ENCODE measurements at regions not wholly inside any gene's neighbourhood (a gene's known extent, or its start where the extent isn't known, plus 50 kb on each side); places are given as distances from the start of the nearest gene placed in this dataset.

DNA sequence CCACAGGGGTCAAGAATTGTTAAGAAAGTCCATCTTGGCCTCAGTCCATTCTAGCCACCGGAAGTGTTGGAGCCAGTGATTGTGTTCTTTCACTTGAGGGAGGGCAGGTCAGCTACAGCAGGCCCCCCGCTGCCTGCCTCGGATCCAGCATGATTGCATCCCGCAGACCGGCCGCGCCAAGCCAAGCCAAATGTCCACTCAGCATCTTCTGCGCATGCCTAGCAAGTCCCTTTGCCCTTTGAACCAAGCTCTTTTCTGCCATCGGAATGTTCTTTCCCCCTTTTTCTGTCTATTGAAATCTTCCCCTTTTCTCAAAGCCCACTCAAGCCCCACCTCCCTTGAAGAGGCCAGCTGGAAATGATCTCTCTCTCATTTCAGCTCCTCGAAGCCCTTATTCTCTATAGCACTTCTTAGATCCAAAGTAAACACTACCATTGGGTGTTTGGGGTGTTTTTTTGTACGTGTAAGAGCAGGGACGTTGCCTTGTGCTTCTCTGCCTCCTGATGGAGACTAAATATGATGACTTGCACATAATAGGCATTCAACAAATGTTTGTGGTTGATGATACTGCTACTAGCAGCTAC is 147.8 kb upstream of the BCOR start:
- H3K27me3 ChIP-seq (ENCODE audit: control insufficient read depth, insufficient read depth, low read length), result no peaks in the 10 kb centered on the region
- H3K4me1 ChIP-seq (ENCODE audit: control insufficient read depth, insufficient read depth, low read length, poor library complexity, severe bottlenecking), result peaks cover 3% of the 10 kb centered on the region
- H3K36me3 Mint-ChIP-seq, result no peaks in the 10 kb centered on the region
- H3K27ac Mint-ChIP-seq, result peak overlapping the region in 1 of 3 donors; percentile 57
- DNase-seq, result peak in 2 of 3 donors; percentile 10
- peaks cover 0 to 2% (median 0%) of the 10 kb centered on the region in 7 donors for H3K9me3 Mint-ChIP-seq
- peaks cover 7% of the 10 kb centered on the region for H3K27me3 Mint-ChIP-seq
- no peaks in the 10 kb centered on the region for H3K36me3 ChIP-seq (ENCODE audit: control insufficient read depth, insufficient read depth, low read length)
- no peak for ATAC-seq (ENCODE audit: low read depth in 2 of 2)
- no peaks in the 10 kb centered on the region for H3K9me3 ChIP-seq (ENCODE audit: control insufficient read depth in 2 of 2, low read length in 2 of 2)
- H3K4me3 Mint-ChIP-seq, result peak overlapping the region in 1 of 4 donors; percentile 53
- peaks cover 3 to 8% (median 5%) of the 10 kb centered on the region in 4 donors for H3K4me1 Mint-ChIP-seq
- H3K4me3 ChIP-seq (ENCODE audit: low read depth, low read length), result no peak overlapping the region
- H3K27ac ChIP-seq (ENCODE audit: insufficient read depth, low read length, poor library complexity, severe bottlenecking), result no peak overlapping the region

DNA sequence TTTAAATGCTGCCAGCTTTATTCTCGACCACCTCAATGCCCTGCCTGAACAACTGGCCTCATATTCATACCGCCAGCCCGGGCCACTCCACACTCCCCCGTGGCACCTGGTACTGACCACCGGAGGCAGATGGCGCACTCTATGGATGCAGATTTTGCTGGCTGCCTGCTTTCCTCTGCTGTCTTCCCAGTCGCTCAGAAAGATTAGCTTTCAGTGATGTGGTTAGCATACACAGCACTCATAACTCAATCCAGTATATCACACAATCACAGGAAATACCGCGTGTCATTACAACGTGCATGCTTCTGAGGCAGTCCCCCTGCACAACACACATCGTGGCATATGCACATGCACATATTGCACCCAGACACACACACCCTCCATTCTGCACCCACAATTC is 147.2 kb upstream of the BCOR start:
- H3K36me3 ChIP-seq (ENCODE audit: control insufficient read depth, insufficient read depth, low read length), result no peaks in the 10 kb centered on the region
- H3K27me3 Mint-ChIP-seq, result peaks cover 7% of the 10 kb centered on the region
- ATAC-seq (ENCODE audit: low read depth in 2 of 2), result peak in 1 of 2 donors; percentile 44
- no peak overlapping the region for H3K4me3 Mint-ChIP-seq
- no peaks in the 10 kb centered on the region for H3K27me3 ChIP-seq (ENCODE audit: control insufficient read depth, insufficient read depth, low read length)
- H3K9me3 Mint-ChIP-seq, result peaks cover 0 to 4% (median 0%) of the 10 kb centered on the region in 7 donors
- H3K27ac Mint-ChIP-seq, result no peak overlapping the region
- peaks cover 3% of the 10 kb centered on the region for H3K4me1 ChIP-seq (ENCODE audit: control insufficient read depth, insufficient read depth, low read length, poor library complexity, severe bottlenecking)
- no peaks in the 10 kb centered on the region for H3K9me3 ChIP-seq (ENCODE audit: control insufficient read depth in 2 of 2, low read length in 2 of 2)
- H3K4me3 ChIP-seq (ENCODE audit: low read depth, low read length), result no peak overlapping the region
- H3K36me3 Mint-ChIP-seq, result no peaks in the 10 kb centered on the region
- peaks cover 3 to 8% (median 5%) of the 10 kb centered on the region in 4 donors for H3K4me1 Mint-ChIP-seq
- peak in 1 of 3 donors; percentile 6 for DNase-seq
- H3K27ac ChIP-seq (ENCODE audit: insufficient read depth, low read length, poor library complexity, severe bottlenecking), result no peak overlapping the region

DNA sequence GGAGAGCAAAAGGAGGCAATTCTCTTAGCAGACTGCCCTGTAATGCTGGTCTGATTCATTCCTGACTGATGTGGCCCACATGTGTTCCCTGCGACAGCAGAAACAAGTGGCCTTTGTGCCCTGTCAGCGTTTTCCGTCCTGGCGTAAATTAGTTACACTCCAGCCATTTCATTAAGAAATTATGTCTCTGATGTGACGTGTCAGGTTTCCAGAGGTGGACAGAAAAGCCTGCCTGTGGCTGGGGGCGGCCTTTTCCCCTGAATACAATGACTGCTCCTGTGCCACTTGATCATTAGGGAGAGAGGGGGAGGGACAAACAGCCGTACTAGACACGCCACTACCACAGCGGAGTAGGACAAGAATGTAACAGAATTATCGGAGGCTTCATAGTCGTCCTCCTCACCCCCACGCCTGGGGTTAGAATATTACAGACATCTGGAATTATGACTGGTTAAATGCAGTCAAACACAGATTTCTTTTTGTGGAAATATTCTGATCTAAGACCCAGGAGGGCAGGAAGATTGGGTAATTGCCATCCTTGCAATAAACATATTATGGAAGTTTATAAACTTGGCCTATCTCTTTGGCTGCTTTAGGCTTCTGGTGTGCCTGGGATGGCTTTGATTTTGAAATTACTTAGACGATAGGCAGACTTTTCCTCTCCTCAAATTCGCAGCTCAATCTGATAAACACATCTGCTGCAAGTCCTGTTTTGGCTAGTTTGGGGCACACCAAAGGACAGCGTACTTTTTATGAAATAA is 146.2 kb upstream of the BCOR start:
- peaks cover 7% of the 10 kb centered on the region for H3K27me3 Mint-ChIP-seq
- Histone ChIP-seq H3K27ac (ENCODE audit: insufficient read depth, low read length, poor library complexity, severe bottlenecking) (no peak overlapping the region), H3K27me3 (ENCODE audit: control insufficient read depth, insufficient read depth, low read length) (no peaks in the 10 kb centered on the region), H3K4me1 (ENCODE audit: control insufficient read depth, insufficient read depth, low read length, poor library complexity, severe bottlenecking) (peaks cover 3% of the 10 kb centered on the region), H3K4me3 (ENCODE audit: low read depth, low read length) (no peak overlapping the region), H3K9me3 (ENCODE audit: control insufficient read depth in 2 of 2, low read length in 2 of 2) (no peaks in the 10 kb centered on the region), H3K36me3 (ENCODE audit: control insufficient read depth, insufficient read depth, low read length) (no peaks in the 10 kb centered on the region)
- peaks cover 3 to 8% (median 5%) of the 10 kb centered on the region in 4 donors for H3K4me1 Mint-ChIP-seq
- H3K36me3 Mint-ChIP-seq, result no peaks in the 10 kb centered on the region
- no peak for ATAC-seq (ENCODE audit: low read depth in 2 of 2)
- peaks cover 0 to 4% (median 0%) of the 10 kb centered on the region in 7 donors for H3K9me3 Mint-ChIP-seq
- H3K4me3 Mint-ChIP-seq, result no peak overlapping the region
- H3K27ac Mint-ChIP-seq, result no peak overlapping the region
- no peak for DNase-seq

DNA sequence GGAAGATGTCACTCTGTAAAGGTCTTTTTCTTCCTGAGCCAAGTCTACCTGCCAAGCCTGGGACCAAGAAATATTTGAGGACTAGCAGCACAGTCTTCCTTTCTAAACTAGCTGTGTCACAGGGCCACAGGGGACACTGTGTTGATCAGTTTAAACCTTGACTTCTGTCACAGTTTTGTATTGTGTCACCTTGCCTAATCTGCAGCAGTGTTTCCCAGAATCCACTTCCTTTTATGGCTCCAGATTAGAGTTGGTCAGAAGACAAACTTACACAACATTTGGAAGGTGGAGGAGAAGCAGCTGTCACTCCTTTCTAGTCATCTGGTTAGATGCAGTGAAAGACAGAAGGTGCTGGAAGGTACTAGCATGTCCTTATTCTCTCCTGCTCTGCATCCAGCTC is 143.1 kb upstream of the BCOR start:
- Mint-ChIP-seq H3K27me3 (peaks cover 7% of the 10 kb centered on the region), H3K4me1 (peaks cover 3 to 8% (median 4%) of the 10 kb centered on the region in 4 donors), H3K27ac (no peak overlapping the region), H3K36me3 (no peaks in the 10 kb centered on the region), H3K4me3 (no peak overlapping the region), H3K9me3 (peaks cover 0 to 4% (median 0%) of the 10 kb centered on the region in 7 donors)
- peaks cover 3% of the 10 kb centered on the region for H3K4me1 ChIP-seq (ENCODE audit: control insufficient read depth, insufficient read depth, low read length, poor library complexity, severe bottlenecking)
- H3K27me3 ChIP-seq (ENCODE audit: control insufficient read depth, insufficient read depth, low read length), result no peaks in the 10 kb centered on the region
- no peak overlapping the region for H3K4me3 ChIP-seq (ENCODE audit: low read depth, low read length)
- no peaks in the 10 kb centered on the region for H3K36me3 ChIP-seq (ENCODE audit: control insufficient read depth, insufficient read depth, low read length)
- H3K9me3 ChIP-seq (ENCODE audit: control insufficient read depth in 2 of 2, low read length in 2 of 2), result no peaks in the 10 kb centered on the region
- ATAC-seq (ENCODE audit: low read depth in 2 of 2) (no peak), DNase-seq (no peak)
- no peak overlapping the region for H3K27ac ChIP-seq (ENCODE audit: insufficient read depth, low read length, poor library complexity, severe bottlenecking)

DNA sequence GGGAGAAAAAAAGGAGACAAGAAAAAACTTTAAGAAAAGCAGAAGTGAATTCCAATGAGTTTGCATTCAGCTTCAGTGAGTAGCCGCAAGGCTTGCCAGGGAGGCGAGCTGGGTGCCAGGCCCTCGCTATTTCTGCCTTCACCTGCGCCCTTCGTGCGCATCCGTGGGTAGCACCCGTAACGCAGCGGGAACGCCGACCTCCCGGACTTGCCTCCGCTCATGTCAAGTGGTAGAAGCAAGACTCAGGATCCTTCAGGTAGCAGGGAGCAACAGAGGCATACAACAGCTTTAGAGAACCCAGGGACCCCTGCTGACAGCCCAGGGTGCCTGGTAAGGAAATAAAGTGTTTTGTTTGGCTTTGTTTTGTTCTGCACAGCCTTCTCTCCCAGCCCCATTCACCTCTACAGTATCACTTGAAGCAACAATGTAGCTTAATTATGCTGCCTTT is 140.0 kb upstream of the BCOR start:
- ATAC-seq (ENCODE audit: low read depth in 2 of 2) (no peak), DNase-seq (no peak)
- Mint-ChIP-seq H3K9me3 (peaks cover 0 to 8% (median 0%) of the 10 kb centered on the region in 7 donors), H3K4me3 (no peak overlapping the region), H3K27me3 (no peaks in the 10 kb centered on the region), H3K36me3 (no peaks in the 10 kb centered on the region), H3K4me1 (no peaks in the 10 kb centered on the region), H3K27ac (no peak overlapping the region)
- Histone ChIP-seq H3K36me3 (ENCODE audit: control insufficient read depth, insufficient read depth, low read length) (no peaks in the 10 kb centered on the region), H3K4me1 (ENCODE audit: control insufficient read depth, insufficient read depth, low read length, poor library complexity, severe bottlenecking) (no peaks in the 10 kb centered on the region), H3K9me3 (ENCODE audit: control insufficient read depth in 2 of 2, low read length in 2 of 2) (no peaks in the 10 kb centered on the region), H3K27me3 (ENCODE audit: control insufficient read depth, insufficient read depth, low read length) (no peaks in the 10 kb centered on the region), H3K27ac (ENCODE audit: insufficient read depth, low read length, poor library complexity, severe bottlenecking) (no peak overlapping the region), H3K4me3 (ENCODE audit: low read depth, low read length) (no peak overlapping the region)

DNA sequence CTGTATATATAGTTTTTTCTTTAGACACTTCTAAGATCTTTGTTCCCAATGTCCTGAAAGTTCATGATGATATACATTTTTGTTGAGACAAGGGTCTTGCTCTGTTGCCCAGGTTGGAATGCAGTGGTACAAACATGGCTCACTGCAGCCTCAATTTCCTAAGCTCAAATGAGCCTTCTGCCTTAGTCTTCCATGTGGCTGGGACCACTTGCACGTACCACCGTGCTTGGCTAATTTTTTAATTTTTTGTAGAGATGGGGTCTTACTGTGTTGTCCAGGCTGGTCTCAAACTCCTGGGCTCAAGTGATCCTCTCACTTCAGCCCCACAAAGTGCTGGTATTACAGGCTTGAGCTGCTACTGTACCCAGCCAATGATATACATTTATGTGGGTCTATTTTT is 132.9 kb upstream of the BCOR start:
- H3K9me3 ChIP-seq (ENCODE audit: control insufficient read depth in 2 of 2, low read length in 2 of 2), result no peaks in the 10 kb centered on the region
- H3K4me1 Mint-ChIP-seq, result no peaks in the 10 kb centered on the region
- H3K27ac ChIP-seq (ENCODE audit: insufficient read depth, low read length, poor library complexity, severe bottlenecking), result no peak overlapping the region
- H3K27ac Mint-ChIP-seq, result no peak overlapping the region
- H3K4me3 ChIP-seq (ENCODE audit: low read depth, low read length), result no peak overlapping the region
- no peaks in the 10 kb centered on the region for H3K4me1 ChIP-seq (ENCODE audit: control insufficient read depth, insufficient read depth, low read length, poor library complexity, severe bottlenecking)
- H3K4me3 Mint-ChIP-seq, result no peak overlapping the region
- ATAC-seq (ENCODE audit: low read depth in 2 of 2) (no peak), DNase-seq (no peak)
- peaks cover 0 to 3% (median 0%) of the 10 kb centered on the region in 7 donors for H3K9me3 Mint-ChIP-seq
- peaks cover 6% of the 10 kb centered on the region for H3K27me3 Mint-ChIP-seq
- no peaks in the 10 kb centered on the region for H3K36me3 ChIP-seq (ENCODE audit: control insufficient read depth, insufficient read depth, low read length)
- H3K36me3 Mint-ChIP-seq, result no peaks in the 10 kb centered on the region
- no peaks in the 10 kb centered on the region for H3K27me3 ChIP-seq (ENCODE audit: control insufficient read depth, insufficient read depth, low read length)

DNA sequence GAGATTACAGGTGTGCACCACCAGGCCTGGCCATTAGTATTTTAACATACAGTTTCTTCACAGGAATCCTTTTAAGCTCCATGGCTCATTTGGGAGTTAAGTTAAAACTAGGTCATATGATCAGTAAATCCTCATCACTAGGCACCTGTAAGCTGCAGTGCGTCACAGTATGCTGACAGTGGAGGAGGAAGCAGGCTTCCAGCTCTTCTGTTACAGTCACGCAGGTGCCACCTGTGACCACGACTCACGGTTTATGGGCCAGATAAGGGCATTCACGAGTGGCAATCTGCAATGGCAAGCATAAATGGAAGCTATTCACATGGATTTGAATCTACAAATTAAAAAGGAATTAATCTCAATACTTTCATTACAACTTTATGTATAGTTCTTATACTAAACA is 129.4 kb upstream of the BCOR start:
- H3K27ac Mint-ChIP-seq, result no peak overlapping the region
- DNase-seq (no peak), ATAC-seq (ENCODE audit: low read depth in 2 of 2) (no peak)
- peaks cover 6% of the 10 kb centered on the region for H3K27me3 Mint-ChIP-seq
- Histone ChIP-seq H3K27me3 (ENCODE audit: control insufficient read depth, insufficient read depth, low read length) (no peaks in the 10 kb centered on the region), H3K4me1 (ENCODE audit: control insufficient read depth, insufficient read depth, low read length, poor library complexity, severe bottlenecking) (no peaks in the 10 kb centered on the region), H3K4me3 (ENCODE audit: low read depth, low read length) (no peak overlapping the region), H3K36me3 (ENCODE audit: control insufficient read depth, insufficient read depth, low read length) (no peaks in the 10 kb centered on the region), H3K9me3 (ENCODE audit: control insufficient read depth in 2 of 2, low read length in 2 of 2) (no peaks in the 10 kb centered on the region), H3K27ac (ENCODE audit: insufficient read depth, low read length, poor library complexity, severe bottlenecking) (no peak overlapping the region)
- H3K36me3 Mint-ChIP-seq, result no peaks in the 10 kb centered on the region
- H3K9me3 Mint-ChIP-seq, result peaks cover 0 to 6% (median 0%) of the 10 kb centered on the region in 7 donors
- no peaks in the 10 kb centered on the region for H3K4me1 Mint-ChIP-seq
- H3K4me3 Mint-ChIP-seq, result no peak overlapping the region

DNA sequence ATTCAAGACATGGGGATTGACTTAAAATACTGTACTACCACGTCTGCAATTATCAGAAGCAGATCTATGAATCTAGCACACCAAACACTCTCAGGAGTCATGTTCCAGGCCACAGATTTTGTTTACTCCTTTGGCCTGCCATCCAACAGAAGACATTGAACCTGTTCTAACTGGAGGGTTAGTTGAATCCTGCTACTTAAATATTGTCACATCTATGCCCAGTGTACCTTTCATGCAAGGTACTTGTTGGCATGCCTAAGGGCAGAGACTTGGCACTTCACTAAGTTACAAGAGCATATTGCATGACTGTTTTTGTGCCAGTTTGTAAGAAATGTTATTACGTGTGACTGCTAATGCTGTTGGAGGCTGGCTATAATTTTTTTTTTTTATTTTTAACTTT is 126.9 kb upstream of the BCOR start:
- no peak overlapping the region for H3K4me3 ChIP-seq (ENCODE audit: low read depth, low read length)
- H3K9me3 ChIP-seq (ENCODE audit: control insufficient read depth in 2 of 2, low read length in 2 of 2), result no peaks in the 10 kb centered on the region
- H3K27me3 ChIP-seq (ENCODE audit: control insufficient read depth, insufficient read depth, low read length), result no peaks in the 10 kb centered on the region
- Mint-ChIP-seq H3K27me3 (peaks cover 6% of the 10 kb centered on the region), H3K27ac (no peak overlapping the region), H3K4me3 (no peak overlapping the region), H3K9me3 (peaks cover 0 to 6% (median 0%) of the 10 kb centered on the region in 7 donors), H3K36me3 (no peaks in the 10 kb centered on the region), H3K4me1 (no peaks in the 10 kb centered on the region)
- no peak for DNase-seq
- H3K4me1 ChIP-seq (ENCODE audit: control insufficient read depth, insufficient read depth, low read length, poor library complexity, severe bottlenecking), result no peaks in the 10 kb centered on the region
- no peaks in the 10 kb centered on the region for H3K36me3 ChIP-seq (ENCODE audit: control insufficient read depth, insufficient read depth, low read length)
- no peak for ATAC-seq (ENCODE audit: low read depth in 2 of 2)
- H3K27ac ChIP-seq (ENCODE audit: insufficient read depth, low read length, poor library complexity, severe bottlenecking), result no peak overlapping the region

Data from CD4-positive, CD25-positive, alpha-beta regulatory T cell (primary cell).